ENCODE measurements at regions not wholly inside any gene's neighbourhood (a gene's known extent, or its start where the extent isn't known, plus 50 kb on each side); places are given as distances from the start of the nearest gene placed in this dataset.
"Not testable (repeated sequence)": the region's sequence is repeated elsewhere in the genome, so short reads cannot be mapped to it uniquely, and the experiment has no call there.

DNA sequence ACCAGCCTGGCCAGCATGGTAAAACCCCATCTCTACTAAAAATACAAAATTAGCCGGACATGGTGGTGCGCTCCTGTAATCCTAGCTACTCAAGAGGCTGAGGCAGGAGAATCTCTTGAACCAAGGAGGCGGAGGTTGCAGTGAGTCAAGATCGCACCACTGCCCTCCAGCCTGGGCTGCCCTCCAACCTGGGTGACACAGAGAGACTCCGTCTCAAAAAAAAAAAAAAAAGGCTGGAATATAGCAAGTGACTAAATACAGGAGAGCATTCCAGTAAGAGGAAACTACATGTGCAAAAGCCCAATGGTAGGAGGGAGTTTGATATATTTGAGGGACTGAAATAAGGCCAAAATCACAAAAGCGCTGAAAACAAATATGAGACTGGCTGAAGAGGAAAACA lies 76.5 kb upstream of the NR5A2 start:
- TF ChIP-seq POLR2AphosphoS5 (IDR thresholded peaks at IDR 0.05), result not testable (repeated sequence)
- TF ChIP-seq, protein P1, sequence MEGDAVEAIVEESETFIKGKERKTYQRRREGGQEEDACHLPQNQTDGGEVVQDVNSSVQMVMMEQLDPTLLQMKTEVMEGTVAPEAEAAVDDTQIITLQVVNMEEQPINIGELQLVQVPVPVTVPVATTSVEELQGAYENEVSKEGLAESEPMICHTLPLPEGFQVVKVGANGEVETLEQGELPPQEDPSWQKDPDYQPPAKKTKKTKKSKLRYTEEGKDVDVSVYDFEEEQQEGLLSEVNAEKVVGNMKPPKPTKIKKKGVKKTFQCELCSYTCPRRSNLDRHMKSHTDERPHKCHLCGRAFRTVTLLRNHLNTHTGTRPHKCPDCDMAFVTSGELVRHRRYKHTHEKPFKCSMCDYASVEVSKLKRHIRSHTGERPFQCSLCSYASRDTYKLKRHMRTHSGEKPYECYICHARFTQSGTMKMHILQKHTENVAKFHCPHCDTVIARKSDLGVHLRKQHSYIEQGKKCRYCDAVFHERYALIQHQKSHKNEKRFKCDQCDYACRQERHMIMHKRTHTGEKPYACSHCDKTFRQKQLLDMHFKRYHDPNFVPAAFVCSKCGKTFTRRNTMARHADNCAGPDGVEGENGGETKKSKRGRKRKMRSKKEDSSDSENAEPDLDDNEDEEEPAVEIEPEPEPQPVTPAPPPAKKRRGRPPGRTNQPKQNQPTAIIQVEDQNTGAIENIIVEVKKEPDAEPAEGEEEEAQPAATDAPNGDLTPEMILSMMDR (IDR thresholded peaks at IDR 0.05), result not testable (repeated sequence)

Measured in upper lobe of left lung (tissue), 4 donors.